GM12875 (cell line): ENCODE measurements at regions not wholly inside any gene's neighbourhood (a gene's known extent, or its start where the extent isn't known, plus 50 kb on each side); places are given as distances from the start of the nearest gene placed in this dataset.

ENCODE experiments used
- H3K4me3 ChIP-seq: one replicate; pipeline ENCODE4 v1.5.1; 2011; ENCODE audit warnings: low read depth, low read length, control low read depth
- CTCF ChIP-seq: IDR thresholded peaks from 2 replicates; pipeline ENCODE4 v1.5.1; 2011; ENCODE audit warnings: low read depth, mild to moderate bottlenecking, control low read depth, inconsistent platforms, low read length, moderate library complexity, borderline replicate concordance; ENCODE audit not compliant: insufficient read depth

GRCh38 chr13:56349866-56350265 lies 790.9 kb upstream of the PRR20A start:
- no peak for TF ChIP-seq CTCF
- no peak overlapping the region for H3K4me3 ChIP-seq

GRCh38 chr13:56351041-56351440 lies 789.7 kb upstream of the PRR20A start:
- no peak overlapping the region for H3K4me3 ChIP-seq
- TF ChIP-seq CTCF: no peak

- no peak for TF ChIP-seq CTCF
- H3K4me3 ChIP-seq: no peak overlapping the region
Observed at GRCh38 chr13:56352361-56352760, 788.4 kb upstream of the PRR20A start.

- TF ChIP-seq CTCF: no peak
- no peak overlapping the region for H3K4me3 ChIP-seq
Observed at GRCh38 chr13:56352901-56353300, 787.8 kb upstream of the PRR20A start.

- no peak overlapping the region for H3K4me3 ChIP-seq
- no peak for TF ChIP-seq CTCF
Observed at GRCh38 chr13:56356690-56357089, 784.0 kb upstream of the PRR20A start.

GRCh38 chr13:56378566-56378965 lies 762.2 kb upstream of the PRR20A start:
- TF ChIP-seq CTCF: no peak
- H3K4me3 ChIP-seq: no peak overlapping the region

GRCh38 chr13:56393549-56393948 lies 747.2 kb upstream of the PRR20A start:
- H3K4me3 ChIP-seq: no peak overlapping the region
- no peak for TF ChIP-seq CTCF
